UCSD-AML1 (cell line): ENCODE measurements at regions not wholly inside any gene's neighbourhood (a gene's known extent, or its start where the extent isn't known, plus 50 kb on each side); places are given as distances from the start of the nearest gene placed in this dataset.
"Not testable (repeated sequence)": the region's sequence is repeated elsewhere in the genome, so short reads cannot be mapped to it uniquely, and the experiment has no call there.

Source experiments
- DNase-seq: peaks from one replicate; lab custom pipeline; 2025; ENCODE audit not compliant: unreplicated experiment; lab: John Stamatoyannopoulos, UW

DNA sequence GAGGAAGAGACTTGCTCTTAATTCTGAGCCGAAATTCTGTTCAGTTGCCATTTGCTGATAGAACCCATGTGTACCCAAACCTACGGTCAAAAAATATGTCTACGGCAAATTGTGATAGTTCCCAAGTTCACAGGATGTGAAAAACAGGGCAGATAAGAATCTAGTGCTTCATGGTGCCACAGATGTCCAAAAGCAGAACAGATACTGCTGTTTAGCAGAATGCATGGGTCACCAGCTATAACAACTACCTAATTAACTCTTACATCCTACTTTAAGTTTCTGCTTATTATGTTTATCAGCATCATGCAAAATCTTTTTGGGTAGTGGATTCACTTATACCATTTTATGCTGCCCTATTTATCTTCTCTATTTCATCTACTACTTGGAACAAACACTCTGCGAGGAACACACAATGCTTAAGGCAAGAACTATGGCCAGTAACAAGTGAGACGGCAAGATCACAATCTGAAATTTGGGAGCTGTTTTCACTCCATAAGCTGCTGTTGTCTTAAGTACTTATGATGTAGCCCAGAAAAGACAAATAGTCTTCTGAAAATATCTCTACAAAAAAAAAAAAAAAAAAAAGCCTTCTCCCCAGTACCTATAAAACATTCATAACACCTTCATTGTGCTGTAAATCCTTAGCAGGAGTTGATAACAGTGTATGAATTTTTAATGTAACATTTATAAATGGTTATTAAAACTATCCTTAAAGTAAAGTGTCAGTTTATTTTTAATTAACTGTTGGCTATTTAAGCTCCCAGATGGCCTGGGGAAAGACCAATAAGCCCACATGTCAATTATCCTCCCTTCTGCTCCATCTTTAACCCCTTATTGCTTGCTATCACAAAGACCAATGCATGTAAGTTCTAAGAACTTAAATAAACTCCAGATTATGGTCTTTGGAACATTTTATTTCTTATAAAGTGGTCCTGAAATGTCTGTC is 232.3 kb downstream of the TLR4 start:
- DNase-seq = no peak

DNA sequence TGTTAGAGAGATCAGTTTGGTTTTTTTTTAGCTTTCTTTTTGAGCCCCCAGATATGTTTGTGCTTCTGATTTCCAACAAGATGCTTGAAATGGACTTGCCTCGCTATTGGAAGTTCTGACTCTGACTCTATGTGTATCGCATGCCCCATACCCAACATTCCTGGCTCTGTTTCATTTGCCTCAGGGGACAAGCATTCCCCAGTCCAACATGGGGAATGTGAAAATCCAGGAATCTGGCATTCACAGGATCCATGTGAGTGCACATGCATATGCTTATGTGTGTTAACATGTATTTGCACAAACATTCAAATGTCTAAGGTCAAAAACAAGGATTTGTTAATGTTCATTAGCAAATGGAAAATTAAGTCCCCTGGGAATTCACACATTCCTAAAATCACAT is 233.9 kb downstream of the TLR4 start:
- DNase-seq = no peak

DNA sequence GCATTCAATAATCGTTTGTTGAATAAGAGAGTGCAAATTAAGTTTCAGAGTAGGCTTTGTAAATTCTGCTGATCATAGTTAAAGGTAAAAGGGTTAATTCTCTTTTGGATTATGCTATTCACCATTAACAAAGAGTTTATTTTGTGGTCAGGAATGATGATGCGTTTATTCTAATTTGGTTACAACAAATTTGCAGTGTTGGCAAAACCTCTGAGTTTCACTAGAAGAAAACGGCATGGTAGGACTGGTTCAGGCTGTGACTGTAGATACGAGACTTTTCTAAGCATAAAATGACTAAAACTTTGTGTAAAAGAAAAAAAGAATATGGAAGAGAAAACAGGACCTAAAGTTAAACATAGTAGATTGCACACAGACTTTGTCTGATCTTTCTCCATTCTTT is 234.7 kb downstream of the TLR4 start:
- no peak for DNase-seq

DNA sequence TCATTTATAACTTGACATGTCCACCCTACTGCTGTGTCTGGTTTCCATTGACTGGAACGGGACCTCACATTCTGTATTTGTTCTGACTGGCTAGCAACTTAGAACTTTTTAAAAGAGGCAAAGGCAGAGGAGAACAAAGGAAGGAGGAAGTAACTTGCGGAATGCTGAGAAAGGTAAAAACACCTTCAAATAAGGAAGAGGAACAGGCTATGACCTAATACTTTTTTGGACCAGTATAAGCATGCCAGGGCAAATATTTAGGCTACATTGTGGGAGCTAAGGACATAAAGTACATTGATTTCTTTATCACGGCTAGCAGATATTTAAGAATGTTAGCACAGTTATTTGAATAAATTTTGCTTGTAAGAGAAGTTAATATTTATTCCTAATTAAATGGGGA is 240.5 kb downstream of the TLR4 start:
- not testable (repeated sequence) for DNase-seq

DNA sequence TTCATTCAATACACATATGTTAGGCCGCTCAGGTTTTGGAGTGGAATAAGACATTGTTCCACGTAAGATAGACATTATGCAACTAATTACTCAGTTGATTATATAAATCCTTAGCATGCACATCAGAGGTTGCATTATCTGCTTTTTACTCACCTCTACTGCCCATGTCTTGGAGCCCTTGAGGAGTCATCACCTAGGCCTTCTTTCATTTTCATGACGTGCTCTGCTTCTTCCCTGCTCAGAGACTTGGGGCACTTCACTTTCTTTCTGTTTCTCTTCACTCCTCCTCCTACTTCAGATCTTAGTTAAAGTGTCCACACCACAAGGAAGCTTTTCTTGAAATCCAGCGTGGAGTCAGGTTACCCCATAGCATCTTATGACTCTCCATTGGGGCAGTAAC is 241.1 kb downstream of the TLR4 start:
- no peak for DNase-seq

DNA sequence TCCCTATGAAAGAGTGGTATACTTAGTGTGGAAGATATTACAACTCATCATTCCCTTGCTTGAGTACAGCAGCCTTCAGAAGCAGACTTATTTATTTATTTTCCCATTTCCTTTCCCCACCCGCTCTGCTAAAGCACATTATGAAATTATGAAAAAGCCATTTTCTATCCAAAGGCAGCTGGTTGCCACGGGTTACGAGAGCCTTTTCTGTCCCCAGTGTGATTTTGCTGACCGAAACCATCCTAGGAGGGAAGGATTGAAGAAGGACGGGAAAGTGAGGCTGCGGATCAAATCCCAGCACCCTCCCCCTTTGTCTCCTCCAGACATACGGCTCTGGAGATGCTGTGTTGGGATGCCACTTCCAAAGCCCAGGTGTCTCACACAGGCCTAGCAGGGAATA is 246.9 kb downstream of the TLR4 start:
- DNase-seq = no peak

DNA sequence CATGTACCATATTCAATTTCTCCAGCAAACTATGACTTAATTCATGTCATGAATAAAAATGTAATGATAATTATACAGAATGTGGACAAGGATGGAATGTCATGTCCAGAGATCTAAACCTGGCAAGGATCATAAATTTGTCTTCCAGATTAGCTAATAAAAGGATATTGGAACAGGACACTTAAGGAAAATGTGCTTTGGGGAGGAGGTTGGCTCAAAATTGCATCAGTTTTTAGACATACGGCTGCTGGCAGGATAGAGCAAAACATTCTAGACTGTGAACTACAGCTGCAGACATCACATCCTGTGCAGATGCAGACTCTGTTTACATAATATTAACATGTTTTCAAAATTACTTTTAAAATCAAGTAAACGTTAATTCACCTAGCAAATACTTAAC is 248.4 kb downstream of the TLR4 start:
- DNase-seq = no peak

DNA sequence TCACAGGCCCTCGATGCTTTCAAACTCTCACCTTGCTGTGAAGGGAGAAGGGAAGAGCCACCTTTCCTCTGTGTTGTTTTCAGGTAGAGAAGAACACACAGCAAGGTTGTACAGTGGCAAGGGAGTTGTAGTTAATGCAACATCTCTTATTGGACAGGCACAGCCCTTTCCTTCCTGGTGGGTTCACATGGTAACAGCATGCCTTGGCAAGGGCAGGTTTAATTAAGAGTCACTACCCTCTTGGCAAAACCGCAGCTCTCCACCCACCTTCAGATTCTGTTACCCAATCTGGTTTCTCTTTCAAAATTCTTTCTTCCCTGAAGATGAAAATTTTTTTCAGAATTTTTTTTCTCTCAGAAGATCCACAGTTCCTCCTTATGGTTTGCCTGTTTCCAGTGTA is 253.1 kb downstream of the TLR4 start:
- no peak for DNase-seq

DNA sequence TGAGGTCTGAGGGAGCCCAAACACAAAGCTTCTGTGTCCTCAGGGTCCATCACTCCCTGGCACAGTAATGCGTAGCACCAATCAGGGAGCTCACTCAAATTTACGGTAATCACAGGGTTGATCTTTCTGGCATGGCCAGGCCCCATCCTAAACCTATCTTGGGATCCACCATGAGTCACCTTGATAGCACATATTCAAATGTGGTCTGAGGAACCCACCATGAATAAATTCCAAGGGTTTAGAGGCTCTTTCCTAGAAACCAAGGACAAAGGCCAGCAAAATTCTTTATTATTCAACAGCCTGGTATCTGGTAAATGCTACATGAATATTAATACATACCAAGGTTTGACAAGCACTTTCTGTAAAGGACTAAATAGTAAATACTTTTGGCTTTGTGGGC is 254.5 kb downstream of the TLR4 start:
- no peak for DNase-seq

DNA sequence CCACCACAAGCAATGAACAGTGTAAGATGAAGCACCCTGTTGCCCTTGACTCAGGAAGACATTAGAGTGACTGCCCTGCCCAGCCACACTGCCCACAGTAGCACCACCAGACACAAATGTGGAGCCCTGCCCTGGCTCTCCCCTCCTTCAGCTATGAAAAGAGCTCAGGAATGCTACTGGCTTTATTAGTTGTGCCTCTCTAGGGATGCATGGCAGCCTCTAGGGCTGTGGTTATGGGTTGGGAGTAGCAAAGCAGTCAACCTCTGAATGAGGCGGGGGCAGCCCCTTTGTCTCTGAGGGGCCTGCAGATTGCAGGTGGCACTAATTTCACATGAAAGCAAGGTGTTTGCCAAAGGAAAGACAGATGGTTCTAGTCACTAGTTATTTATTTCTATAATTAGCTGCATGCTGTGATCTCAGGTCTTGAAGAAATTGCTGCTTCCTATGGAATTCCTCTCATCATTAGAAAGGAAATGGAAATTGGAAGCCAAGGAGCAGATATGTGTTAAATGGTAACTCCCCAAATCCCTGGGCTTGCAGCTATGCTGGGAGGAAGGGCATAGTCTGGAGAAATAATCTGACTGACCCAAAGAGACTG is 259.4 kb downstream of the TLR4 start:
- no peak for DNase-seq

DNA sequence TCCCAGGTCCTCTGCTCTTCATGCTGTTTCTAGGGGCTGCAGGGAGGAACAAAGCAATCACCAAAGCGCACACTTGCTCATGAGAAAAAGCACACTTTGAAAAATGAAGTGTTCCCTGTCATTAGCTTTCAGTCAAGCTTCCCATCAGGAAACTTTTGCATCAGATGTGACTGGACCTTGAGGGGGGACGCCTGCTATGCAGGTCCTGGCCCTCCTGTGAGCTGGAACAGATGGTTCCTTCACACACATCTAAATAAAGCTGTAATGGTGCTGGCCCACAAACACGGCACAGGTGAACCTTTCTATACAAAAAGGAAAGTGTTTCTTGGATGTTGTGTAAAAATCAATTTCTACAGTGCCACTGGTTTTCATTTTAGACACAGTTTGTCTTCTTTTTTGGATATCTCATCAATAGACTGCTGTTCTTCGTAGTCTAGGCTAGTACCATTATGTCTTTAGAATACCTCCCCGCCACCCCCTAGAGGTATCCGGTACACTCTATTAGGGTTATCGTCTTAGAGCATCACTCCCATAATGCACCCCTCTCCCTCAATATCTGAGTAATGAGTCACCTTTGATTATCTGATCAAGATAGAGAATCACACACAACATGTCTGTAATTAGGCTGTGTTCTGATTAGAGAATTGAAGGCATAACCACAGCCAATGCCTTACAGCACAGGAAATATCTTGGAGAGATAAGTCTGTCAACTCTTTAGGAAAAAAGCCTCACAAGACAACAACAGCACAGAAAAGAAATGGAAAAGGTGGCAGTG is 266.3 kb downstream of the TLR4 start:
- no peak for DNase-seq

DNA sequence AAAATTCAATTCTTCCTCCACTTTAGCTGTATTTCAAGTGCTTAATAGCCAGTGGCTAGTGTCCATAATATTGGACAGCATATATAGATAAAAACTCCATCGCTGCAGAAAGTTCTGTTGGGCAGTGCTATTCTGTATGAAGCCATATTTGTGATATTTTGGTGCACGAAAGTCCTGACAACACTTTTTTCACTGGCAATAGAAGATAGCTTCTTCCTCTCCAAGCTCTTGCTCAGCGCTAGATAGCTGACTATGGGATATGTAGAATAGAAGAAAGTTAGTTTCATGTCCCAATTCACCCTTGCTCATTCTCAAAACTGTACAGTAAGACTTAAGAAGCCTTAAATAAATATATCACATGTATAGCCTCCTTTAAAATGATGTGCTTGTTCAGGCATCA is 269.9 kb downstream of the TLR4 start:
- DNase-seq = no peak

DNA sequence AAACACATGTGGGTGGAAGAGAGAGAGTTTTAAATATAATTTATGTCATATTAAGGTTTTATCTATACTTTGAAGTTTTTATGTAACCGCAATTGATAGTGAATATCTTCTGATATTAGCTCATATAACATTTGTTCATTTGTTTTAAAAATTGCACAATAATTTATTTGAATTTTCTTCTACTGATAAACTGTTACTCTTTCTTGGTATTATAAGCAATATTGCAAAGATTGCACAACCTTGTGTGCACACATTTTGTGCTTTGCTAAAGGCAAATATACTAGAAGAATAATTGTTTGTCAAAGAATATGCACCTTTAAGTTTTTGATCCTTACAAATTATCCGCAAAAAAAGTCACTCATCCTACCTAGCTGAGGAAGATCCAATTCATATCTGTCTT is 275.7 kb downstream of the TLR4 start:
- no peak for DNase-seq

DNA sequence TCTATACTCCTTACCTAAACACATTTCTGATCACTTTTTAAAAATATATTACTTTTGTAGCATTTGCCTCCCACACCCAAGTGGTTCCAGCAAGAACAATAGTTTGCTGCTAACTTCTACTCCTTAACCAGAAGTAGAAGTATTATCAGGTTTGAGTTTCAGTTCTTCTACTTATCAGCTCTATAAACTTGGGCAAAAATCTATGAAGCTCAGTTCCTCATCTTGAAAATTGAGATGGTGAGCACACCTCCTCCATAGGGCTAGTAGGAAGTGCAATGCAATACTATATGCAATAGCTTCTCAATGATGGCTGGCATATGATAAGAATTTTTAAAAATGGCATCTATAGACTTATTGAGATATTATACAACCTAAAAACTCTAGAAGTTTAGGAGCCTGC is 283.7 kb downstream of the TLR4 start:
- DNase-seq = no peak

DNA sequence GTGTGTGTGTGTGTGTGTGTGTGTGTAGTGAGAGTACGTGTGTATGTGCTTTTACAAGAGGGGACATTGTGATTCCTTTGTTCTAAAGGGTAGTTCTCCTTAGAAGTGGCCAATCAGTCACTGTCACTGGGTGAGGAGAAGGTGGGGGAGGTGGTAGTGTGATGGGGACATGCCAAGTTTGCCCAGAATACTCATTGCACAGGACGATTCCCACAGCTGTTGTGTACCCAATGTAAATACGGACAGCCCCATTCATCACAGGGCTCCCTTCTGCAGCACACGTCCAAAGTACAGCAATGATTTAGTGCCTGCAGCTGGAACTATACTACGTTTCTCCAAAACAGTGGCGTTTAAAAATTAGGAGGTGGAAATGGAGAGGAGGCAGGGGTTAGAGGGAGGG is 287.8 kb downstream of the TLR4 start:
- DNase-seq = no peak

DNA sequence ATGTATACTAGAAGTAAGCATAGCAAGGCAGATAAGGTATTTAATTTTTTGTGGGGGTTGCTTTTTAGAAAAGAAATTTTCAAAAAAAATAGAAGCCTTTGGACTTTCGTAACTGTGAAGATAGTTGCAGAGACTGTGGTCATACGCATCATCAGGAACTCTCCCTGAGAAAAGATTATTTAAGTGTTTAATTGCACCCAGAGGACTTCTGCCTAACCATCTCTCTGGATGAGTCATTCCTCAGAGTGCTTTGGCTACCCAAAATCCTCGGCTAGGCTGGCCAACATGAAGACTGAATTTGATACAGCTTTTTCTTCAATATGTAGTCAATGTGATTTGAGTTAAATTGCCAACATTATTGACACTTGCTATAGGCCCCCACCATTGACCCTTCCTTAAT is 296.4 kb downstream of the TLR4 start:
- no peak for DNase-seq

DNA sequence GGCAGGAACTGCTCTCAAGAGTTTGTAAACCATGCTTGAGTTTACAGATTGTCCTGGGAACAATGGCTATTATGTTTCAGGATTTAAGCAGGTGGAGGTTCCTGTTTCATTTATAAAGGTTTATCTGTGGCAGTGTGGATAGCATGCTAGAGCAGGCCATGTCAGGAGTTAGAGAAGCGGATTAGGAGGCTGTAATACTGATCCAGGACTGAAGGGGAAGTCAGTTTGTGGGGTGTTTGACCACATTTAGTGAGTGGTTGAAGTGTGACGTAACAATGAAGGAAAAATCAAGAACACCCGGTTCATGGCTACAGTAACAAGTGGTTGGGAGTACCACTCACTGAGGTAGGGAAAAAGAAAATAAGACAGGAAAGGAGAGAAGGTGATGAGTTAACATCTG is 299.0 kb downstream of the TLR4 start:
- DNase-seq = no peak

DNA sequence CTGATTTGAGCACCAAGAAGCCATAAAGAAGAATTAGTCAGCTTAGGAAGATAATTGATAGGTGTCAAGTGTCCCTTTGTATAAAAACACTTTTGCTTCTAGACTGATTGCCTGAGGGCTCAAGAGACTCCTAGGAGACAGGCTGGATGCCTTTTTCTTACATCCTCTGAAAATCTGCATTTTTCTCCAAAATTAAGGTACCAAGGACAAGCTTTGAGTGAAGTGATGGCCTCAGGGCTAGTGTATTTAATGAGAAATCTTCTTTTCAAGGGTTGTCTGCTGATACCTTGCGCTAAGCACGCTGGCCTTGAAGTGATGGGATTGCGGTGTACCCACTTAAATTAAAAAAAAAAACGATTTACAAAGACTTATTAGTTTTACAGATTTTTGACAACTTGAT is 304.0 kb downstream of the TLR4 start:
- no peak for DNase-seq

DNA sequence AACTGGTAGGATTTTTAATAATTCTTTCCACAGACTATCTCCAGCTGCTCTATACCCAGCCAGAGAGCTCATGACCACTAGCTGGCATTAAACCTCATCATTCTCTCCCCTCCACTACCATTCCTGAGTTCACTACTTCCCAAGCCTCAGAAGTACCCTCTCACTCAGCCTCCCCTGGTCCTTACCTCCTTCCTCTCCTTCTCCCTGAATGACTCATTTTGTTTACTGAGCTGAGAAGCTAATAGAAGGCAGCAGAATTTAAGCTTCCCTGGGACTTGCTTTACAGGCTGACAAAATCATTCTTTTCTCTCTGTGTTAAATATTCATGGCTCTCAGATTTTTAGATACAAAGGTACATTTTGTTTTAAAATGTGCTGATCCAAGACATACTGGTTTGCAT is 305.4 kb downstream of the TLR4 start:
- no peak for DNase-seq

DNA sequence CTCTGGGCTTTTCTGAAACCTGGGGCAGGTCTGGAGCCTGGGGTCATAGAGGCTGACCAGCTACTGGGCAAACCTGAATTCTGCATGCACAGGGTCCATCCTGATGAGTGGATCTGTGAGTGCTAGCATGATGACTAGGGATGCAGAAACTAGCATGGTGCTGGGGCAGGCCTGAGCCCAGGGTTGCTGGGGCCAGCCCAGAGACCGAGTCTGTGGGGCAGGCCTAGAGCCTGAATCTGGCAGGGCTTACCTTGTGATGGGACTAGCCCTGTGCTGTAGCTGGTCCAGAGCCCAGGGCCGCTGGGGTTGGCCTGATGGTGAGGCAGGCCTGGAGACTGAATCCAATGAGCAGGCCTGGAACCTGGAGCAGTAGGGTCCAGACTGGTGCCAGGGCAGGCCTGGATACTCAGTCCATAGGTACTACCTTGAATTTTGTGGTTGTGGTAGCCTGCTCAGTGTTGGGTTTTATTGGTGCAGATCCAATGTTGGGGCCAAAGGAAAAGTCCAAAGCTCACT is 313.5 kb downstream of the TLR4 start:
- DNase-seq = no peak

DNA sequence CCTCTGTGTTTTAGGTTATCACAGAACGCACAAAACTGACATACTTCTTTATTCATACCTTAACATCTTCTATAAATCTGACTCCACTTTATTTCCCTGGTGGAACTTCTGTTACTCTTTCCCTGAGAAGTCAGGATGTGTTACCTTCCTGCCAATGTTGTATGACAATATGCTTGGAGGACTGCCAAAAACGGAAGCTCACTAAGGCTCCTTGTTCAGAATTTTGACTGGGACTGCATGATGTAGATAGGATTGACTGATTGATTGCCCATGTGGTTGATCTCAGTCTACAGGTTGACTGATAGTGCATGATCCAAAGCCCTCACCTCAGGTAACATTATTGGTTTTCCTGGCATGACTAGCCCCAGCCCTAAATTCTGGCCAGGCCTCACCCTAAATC is 319.4 kb downstream of the TLR4 start:
- DNase-seq = no peak

DNA sequence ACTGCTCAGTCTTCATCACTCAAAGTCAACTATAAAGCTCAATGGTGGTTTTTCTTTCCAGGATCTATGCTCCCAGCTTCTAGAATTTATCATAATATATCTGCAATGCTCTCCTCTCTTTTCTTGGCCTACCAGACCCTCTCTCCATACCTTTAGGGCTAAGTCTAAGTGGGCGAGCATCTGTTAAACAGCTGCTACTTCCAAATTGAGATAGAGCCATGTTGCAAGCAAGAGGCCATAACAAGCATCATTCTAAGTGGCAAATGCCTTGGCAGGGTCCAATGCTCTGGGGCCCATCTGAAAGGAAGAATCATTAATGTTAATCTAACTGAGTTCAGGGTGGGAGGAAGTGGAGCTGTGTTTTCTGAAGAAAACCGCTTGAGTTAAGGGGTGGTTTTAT is 324.0 kb downstream of the TLR4 start:
- no peak for DNase-seq
